ENCODE measurements at regions not wholly inside any gene's neighbourhood (a gene's known extent, or its start where the extent isn't known, plus 50 kb on each side); places are given as distances from the start of the nearest gene placed in this dataset.

- TF ChIP-seq POLR2A (IDR thresholded peaks at IDR 0.05) = no peak
- TF ChIP-seq POLR2AphosphoS5 (IDR thresholded peaks at IDR 0.05) = no peak
Measured at GRCh38 chr5:15300141-15300540, 199.8 kb upstream of the FBXL7 start.

All from spleen (tissue), 3 donors.